GM18511 (cell line): ENCODE measurements at regions not wholly inside any gene's neighbourhood (a gene's known extent, or its start where the extent isn't known, plus 50 kb on each side); places are given as distances from the start of the nearest gene placed in this dataset.

Experiments
- ATAC-seq: cut with Tn5 transposase; IDR thresholded peaks from one replicate; pipeline ENCODE4 v1.9.1; 2021; ENCODE audit warnings: mild to moderate bottlenecking, moderate library complexity; ENCODE audit not compliant: unreplicated experiment

- no peak for ATAC-seq
These were observed 50.1 kb upstream of the HDAC9 start for GRCh38 chr7:18445483-18445882.
